ENCODE measurements at regions not wholly inside any gene's neighbourhood (a gene's known extent, or its start where the extent isn't known, plus 50 kb on each side); places are given as distances from the start of the nearest gene placed in this dataset.
"Not testable (repeated sequence)": the region's sequence is repeated elsewhere in the genome, so short reads cannot be mapped to it uniquely, and the experiment has no call there.

DNA sequence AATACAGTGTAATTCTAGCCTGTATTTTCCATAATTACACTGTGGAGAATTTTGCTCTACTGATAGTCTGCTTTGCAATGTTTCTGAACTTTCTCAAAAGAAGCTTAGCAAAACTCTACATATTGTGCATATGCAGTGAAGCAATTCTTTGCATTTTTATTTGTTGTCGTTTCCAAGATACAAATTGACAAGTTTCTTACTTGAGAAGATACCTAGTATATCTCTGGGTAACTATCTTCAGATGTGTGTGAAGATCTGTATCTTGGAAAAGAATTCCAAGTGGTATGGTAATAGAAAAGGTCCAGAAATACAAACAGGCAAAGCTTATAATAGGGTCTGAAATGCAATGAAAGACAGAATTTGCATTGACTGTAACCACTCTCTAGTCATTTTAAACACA, 1119.8 kb upstream of the INTU start:
- no peaks in the 10 kb centered on the region for H3K9me3 ChIP-seq
- no peak for DNase-seq
- H3K27me3 ChIP-seq = no peaks in the 10 kb centered on the region
- H3K4me3 ChIP-seq (ENCODE audit: low read depth, low read length) = no peak overlapping the region
- H3K36me3 ChIP-seq = no peaks in the 10 kb centered on the region
- 0 out of 2 replicates have a peak, but pooled peaks cover 4% of the 10 kb centered on the region for H3K4me1 ChIP-seq
- TF ChIP-seq, protein P1, sequence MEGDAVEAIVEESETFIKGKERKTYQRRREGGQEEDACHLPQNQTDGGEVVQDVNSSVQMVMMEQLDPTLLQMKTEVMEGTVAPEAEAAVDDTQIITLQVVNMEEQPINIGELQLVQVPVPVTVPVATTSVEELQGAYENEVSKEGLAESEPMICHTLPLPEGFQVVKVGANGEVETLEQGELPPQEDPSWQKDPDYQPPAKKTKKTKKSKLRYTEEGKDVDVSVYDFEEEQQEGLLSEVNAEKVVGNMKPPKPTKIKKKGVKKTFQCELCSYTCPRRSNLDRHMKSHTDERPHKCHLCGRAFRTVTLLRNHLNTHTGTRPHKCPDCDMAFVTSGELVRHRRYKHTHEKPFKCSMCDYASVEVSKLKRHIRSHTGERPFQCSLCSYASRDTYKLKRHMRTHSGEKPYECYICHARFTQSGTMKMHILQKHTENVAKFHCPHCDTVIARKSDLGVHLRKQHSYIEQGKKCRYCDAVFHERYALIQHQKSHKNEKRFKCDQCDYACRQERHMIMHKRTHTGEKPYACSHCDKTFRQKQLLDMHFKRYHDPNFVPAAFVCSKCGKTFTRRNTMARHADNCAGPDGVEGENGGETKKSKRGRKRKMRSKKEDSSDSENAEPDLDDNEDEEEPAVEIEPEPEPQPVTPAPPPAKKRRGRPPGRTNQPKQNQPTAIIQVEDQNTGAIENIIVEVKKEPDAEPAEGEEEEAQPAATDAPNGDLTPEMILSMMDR (IDR thresholded peaks at IDR 0.05; ENCODE audit: low read depth, low read length) = no peak

DNA sequence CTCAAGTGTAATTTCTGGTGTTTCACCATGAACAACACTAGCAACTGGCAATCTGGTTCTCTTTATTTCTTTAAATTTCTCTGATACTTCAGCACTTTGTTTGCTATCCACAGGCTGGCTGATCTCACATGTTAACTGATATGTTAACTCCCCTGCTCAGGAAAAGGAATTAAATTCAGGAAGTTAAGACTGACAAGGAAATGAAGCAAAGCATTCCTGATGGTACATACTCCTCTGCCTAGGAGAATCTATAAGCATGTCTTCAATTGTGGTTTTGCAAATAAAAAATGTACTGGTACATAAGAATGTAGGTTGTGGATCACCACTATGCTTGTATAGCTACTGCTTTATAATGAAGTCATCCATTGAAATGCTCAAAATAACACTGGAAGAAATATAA, 1119.2 kb upstream of the INTU start:
- no peaks in the 10 kb centered on the region for H3K9me3 ChIP-seq
- no peak for DNase-seq
- TF ChIP-seq, protein P1 (IDR thresholded peaks at IDR 0.05; ENCODE audit: low read depth, low read length) = no peak

DNA sequence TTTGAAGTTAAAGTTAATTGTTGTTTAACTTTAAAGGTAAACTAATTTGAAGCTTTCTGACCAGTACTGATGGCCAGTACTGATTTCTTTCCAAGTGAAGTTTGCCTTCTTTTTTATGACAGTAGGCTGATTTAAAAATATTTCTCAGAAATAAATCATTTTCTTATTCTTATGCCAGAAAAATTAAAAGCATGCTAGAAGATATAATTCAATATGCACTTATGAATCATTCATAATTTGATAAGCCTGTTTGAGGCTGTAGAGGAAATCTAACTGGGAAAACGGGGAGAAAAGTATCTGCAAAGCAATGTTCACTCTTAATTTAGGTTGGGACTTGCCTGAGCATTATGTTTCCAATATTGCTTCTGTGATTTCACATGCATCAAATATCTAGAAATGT, 1112.0 kb upstream of the INTU start:
- Histone ChIP-seq H3K27me3 (no peaks in the 10 kb centered on the region), H3K4me1 (peaks cover 10% of the 10 kb centered on the region), H3K9me3 (no peaks in the 10 kb centered on the region), H3K36me3 (no peaks in the 10 kb centered on the region), H3K4me3 (ENCODE audit: low read depth, low read length) (no peak overlapping the region)
- no peak for DNase-seq
- TF ChIP-seq, protein P1 (IDR thresholded peaks at IDR 0.05; ENCODE audit: low read depth, low read length) = no peak

More for the DNA sequence above, 1119.2 kb upstream of the INTU start:
- H3K4me1 ChIP-seq = 0 out of 2 replicates have a peak, but pooled peaks cover 4% of the 10 kb centered on the region
- no peaks in the 10 kb centered on the region for H3K36me3 ChIP-seq
- no peak overlapping the region for H3K4me3 ChIP-seq (ENCODE audit: low read depth, low read length)
- no peaks in the 10 kb centered on the region for H3K27me3 ChIP-seq

DNA sequence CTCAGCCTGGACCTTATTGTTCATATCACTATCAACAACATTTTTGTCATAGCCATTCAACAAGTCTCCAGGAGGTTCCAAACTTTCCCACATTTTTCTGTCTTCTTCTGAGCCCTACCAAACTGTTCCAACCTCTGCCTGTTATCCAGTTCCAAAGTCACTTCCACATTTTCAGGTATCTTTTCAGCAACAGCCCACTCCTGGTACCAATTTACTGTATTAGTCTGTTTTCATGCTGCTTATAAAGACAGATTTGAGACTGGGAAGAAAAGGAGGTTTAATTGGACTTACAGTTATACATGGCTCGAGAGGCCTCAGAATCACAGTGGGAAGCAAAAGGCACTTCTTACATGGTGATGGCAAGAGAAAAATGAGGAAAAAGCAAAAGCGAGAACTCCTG, 1107.4 kb upstream of the INTU start:
- H3K27me3 ChIP-seq; H3K36me3 ChIP-seq; H3K4me3 ChIP-seq (ENCODE audit: low read depth, low read length); H3K9me3 ChIP-seq; H3K4me1 ChIP-seq; DNase-seq: not testable (repeated sequence)

DNA sequence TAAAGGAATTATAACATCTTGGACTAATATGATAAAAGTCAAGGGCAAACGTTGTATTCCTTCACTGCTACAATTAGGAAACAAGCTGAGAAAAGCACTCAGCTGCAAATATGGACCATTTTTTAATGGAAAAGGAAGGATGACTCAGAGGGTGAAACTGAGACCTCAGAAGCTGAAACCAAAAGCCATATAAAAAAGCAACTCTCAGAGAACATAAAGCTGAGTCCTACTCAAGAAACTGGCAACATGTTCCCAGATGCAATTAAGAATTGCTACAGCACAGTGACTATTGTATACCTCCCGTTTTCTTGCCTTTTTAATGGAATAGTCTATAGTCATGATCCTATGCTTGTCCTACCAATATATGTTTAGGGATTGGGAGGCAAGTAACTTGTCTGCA, 1106.4 kb upstream of the INTU start:
- Histone ChIP-seq H3K27me3 (no peaks in the 10 kb centered on the region), H3K4me3 (ENCODE audit: low read depth, low read length) (no peak overlapping the region), H3K36me3 (no peaks in the 10 kb centered on the region), H3K9me3 (no peaks in the 10 kb centered on the region), H3K4me1 (no peaks in the 10 kb centered on the region; the same call in 1 of the 2 replicates)
- TF ChIP-seq, protein P1 (IDR thresholded peaks at IDR 0.05; ENCODE audit: low read depth, low read length) = no peak
- no peak for DNase-seq

DNA sequence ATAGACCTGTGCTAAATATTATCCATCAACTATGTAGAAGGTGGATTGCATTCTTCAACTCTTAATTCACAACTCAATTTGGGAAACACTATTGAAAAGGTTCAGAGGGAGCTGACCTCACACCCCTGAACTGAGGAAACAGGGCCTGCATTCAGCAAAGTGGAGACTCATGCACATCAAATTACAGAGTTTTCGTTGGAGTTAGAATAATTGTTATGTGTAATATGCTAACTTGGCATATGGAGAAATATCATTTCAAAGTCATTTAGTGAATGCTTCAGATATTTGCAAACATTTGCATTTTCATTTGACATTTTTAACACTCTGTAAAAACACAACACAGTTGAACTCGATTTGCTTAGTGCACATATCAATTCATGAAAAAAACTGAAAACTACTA, 1102.8 kb upstream of the INTU start:
- H3K9me3 ChIP-seq = no peaks in the 10 kb centered on the region
- TF ChIP-seq, protein P1 (IDR thresholded peaks at IDR 0.05; ENCODE audit: low read depth, low read length) = no peak
- H3K27me3 ChIP-seq = no peaks in the 10 kb centered on the region
- H3K4me1 ChIP-seq = peaks cover 8% of the 10 kb centered on the region
- no peak for DNase-seq
- no peaks in the 10 kb centered on the region for H3K36me3 ChIP-seq
- H3K4me3 ChIP-seq (ENCODE audit: low read depth, low read length) = no peak overlapping the region

All from BE2C (cell line).